BLaER1 treated with 17β-estradiol and CSF1 and Interleukin-3, amounts not matched to agents 10 nM and 100 nM (cell line): ENCODE measurements at regions not wholly inside any gene's neighbourhood (a gene's known extent, or its start where the extent isn't known, plus 50 kb on each side); places are given as distances from the start of the nearest gene placed in this dataset.

Source experiments
- H3K27ac ChIP-seq, 11 experiments: shearing (Covaris generic); formaldehyde crosslinking; 2 replicates each; pipeline ENCODE4 v1.8.1; 2022
- H3K27me3 ChIP-seq, 11 experiments: shearing (Covaris generic); formaldehyde crosslinking; 2 replicates each; pipeline ENCODE4 v1.8.1; 2022
- H3K36me3 ChIP-seq, 11 experiments: shearing (Covaris generic); formaldehyde crosslinking; 2 replicates each; pipeline ENCODE4 v1.8.1; 2022
- H3K4me1 ChIP-seq, 10 experiments: shearing (Covaris generic); formaldehyde crosslinking; 2 replicates each; pipeline ENCODE4 v1.8.1; 2022
- H3K4me2 ChIP-seq, 11 experiments: shearing (Covaris generic); formaldehyde crosslinking; 2 replicates each; pipeline ENCODE4 v1.8.1; 2022
- H3K4me3 ChIP-seq, 10 experiments: shearing (Covaris generic); formaldehyde crosslinking; 2 replicates each; pipeline ENCODE4 v1.8.1; 2022
- H3K9ac ChIP-seq, 11 experiments: shearing (Covaris generic); formaldehyde crosslinking; 2 replicates each; pipeline ENCODE4 v1.8.1; 2022
- H3K9me3 ChIP-seq, 11 experiments: shearing (Covaris generic); formaldehyde crosslinking; replicated peaks in 1 of 11; 2 replicates each; pipeline ENCODE4 v1.8.1; 2022
- H4K20me1 ChIP-seq, 11 experiments: shearing (Covaris generic); formaldehyde crosslinking; 2 replicates each; pipeline ENCODE4 v1.8.1; 2022
- Cebpa-rat ChIP-seq, 11 experiments: shearing (Covaris generic); IDR thresholded peaks; 2 replicates each; pipeline ENCODE4 v1.8.1; 2022

- TF ChIP-seq Cebpa-rat (IDR thresholded peaks at IDR 0.05), result no peak
- Histone ChIP-seq H3K36me3 (no peaks in the 10 kb centered on the region), H3K4me3 (no peak overlapping the region), H3K27me3 (no peaks in the 10 kb centered on the region), H3K4me1 (no peaks in the 10 kb centered on the region), H3K9ac (no peak overlapping the region), H4K20me1 (no peaks in the 10 kb centered on the region), H3K27ac (no peak overlapping the region), H3K9me3 (peaks cover 5 to 18% (median 11%) of the 10 kb centered on the region in 11 experiments; a peak in 11 of 22 replicates), H3K4me2 (no peak overlapping the region)
Measured at GRCh38 chr9:13878241-13878711, 435.7 kb downstream of the NFIB start.

- H3K4me1 ChIP-seq, result no peaks in the 10 kb centered on the region
- H3K36me3 ChIP-seq, result no peaks in the 10 kb centered on the region
- H3K4me2 ChIP-seq, result no peak overlapping the region
- no peaks in the 10 kb centered on the region for H4K20me1 ChIP-seq
- no peaks in the 10 kb centered on the region for H3K27me3 ChIP-seq
- H3K27ac ChIP-seq, result no peak overlapping the region
- H3K9ac ChIP-seq, result no peak overlapping the region
- no peak for TF ChIP-seq Cebpa-rat (IDR thresholded peaks at IDR 0.05)
- peaks cover 5 to 18% (median 11%) of the 10 kb centered on the region in 11 experiments; a peak in 11 of 22 replicates for H3K9me3 ChIP-seq
- no peak overlapping the region for H3K4me3 ChIP-seq
Measured at GRCh38 chr9:13876741-13877140, 437.2 kb downstream of the NFIB start.

GRCh38 chr9:13873203-13873602, 440.7 kb downstream of the NFIB start:
- Histone ChIP-seq H4K20me1 (no peaks in the 10 kb centered on the region), H3K4me2 (no peak overlapping the region), H3K9me3 (peaks cover 5 to 18% (median 11%) of the 10 kb centered on the region in 11 experiments; a peak in 11 of 22 replicates), H3K4me1 (no peaks in the 10 kb centered on the region), H3K27me3 (no peaks in the 10 kb centered on the region), H3K36me3 (no peaks in the 10 kb centered on the region), H3K9ac (no peak overlapping the region), H3K4me3 (no peak overlapping the region), H3K27ac (no peak overlapping the region)
- TF ChIP-seq Cebpa-rat (IDR thresholded peaks at IDR 0.05), result no peak

- Histone ChIP-seq H3K4me3 (no peak overlapping the region), H3K27ac (no peak overlapping the region), H3K4me1 (no peaks in the 10 kb centered on the region), H3K9ac (no peak overlapping the region), H4K20me1 (no peaks in the 10 kb centered on the region), H3K27me3 (no peaks in the 10 kb centered on the region), H3K4me2 (no peak overlapping the region), H3K36me3 (no peaks in the 10 kb centered on the region), H3K9me3 (no peaks in the 10 kb centered on the region)
- no peak for TF ChIP-seq Cebpa-rat (IDR thresholded peaks at IDR 0.05)
Measured at GRCh38 chr9:13868336-13868735, 445.6 kb downstream of the NFIB start.

- Histone ChIP-seq H3K4me3 (no peak overlapping the region), H3K36me3 (no peaks in the 10 kb centered on the region), H4K20me1 (no peaks in the 10 kb centered on the region), H3K9me3 (no peaks in the 10 kb centered on the region), H3K4me1 (no peaks in the 10 kb centered on the region), H3K27me3 (no peaks in the 10 kb centered on the region), H3K27ac (no peak overlapping the region), H3K9ac (no peak overlapping the region), H3K4me2 (no peak overlapping the region)
- TF ChIP-seq Cebpa-rat (IDR thresholded peaks at IDR 0.05), result no peak
Measured at GRCh38 chr9:13865869-13866268, 448.1 kb downstream of the NFIB start.

- no peaks in the 10 kb centered on the region for H3K36me3 ChIP-seq
- no peak overlapping the region for H3K27ac ChIP-seq
- H3K27me3 ChIP-seq, result no peaks in the 10 kb centered on the region
- no peak overlapping the region for H3K4me3 ChIP-seq
- TF ChIP-seq Cebpa-rat (IDR thresholded peaks at IDR 0.05), result no peak
- no peaks in the 10 kb centered on the region for H4K20me1 ChIP-seq
- no peak overlapping the region for H3K9ac ChIP-seq
- H3K9me3 ChIP-seq, result no peaks in the 10 kb centered on the region
- no peak overlapping the region for H3K4me2 ChIP-seq
- no peaks in the 10 kb centered on the region for H3K4me1 ChIP-seq
Measured at GRCh38 chr9:13863112-13863511, 450.8 kb downstream of the NFIB start.

- Histone ChIP-seq H3K27ac (no peak overlapping the region), H4K20me1 (no peaks in the 10 kb centered on the region), H3K4me3 (no peak overlapping the region), H3K4me2 (no peak overlapping the region), H3K36me3 (no peaks in the 10 kb centered on the region), H3K9me3 (no peaks in the 10 kb centered on the region), H3K9ac (no peak overlapping the region), H3K27me3 (no peaks in the 10 kb centered on the region), H3K4me1 (no peaks in the 10 kb centered on the region)
- no peak for TF ChIP-seq Cebpa-rat (IDR thresholded peaks at IDR 0.05)
Measured at GRCh38 chr9:13862654-13863053, 451.3 kb downstream of the NFIB start.

GRCh38 chr9:13860946-13861640, 452.8 kb downstream of the NFIB start:
- Histone ChIP-seq H3K27ac (no peak overlapping the region), H3K4me1 (no peaks in the 10 kb centered on the region), H3K9ac (no peak overlapping the region), H3K9me3 (no peaks in the 10 kb centered on the region), H3K36me3 (no peaks in the 10 kb centered on the region), H3K4me2 (no peak overlapping the region), H3K27me3 (no peaks in the 10 kb centered on the region), H4K20me1 (no peaks in the 10 kb centered on the region), H3K4me3 (no peak overlapping the region)
- TF ChIP-seq Cebpa-rat (IDR thresholded peaks at IDR 0.05), result no peak

GRCh38 chr9:13860019-13860418, 453.9 kb downstream of the NFIB start:
- H3K9me3 ChIP-seq, result no peaks in the 10 kb centered on the region
- H3K4me1 ChIP-seq, result no peaks in the 10 kb centered on the region
- H3K36me3 ChIP-seq, result no peaks in the 10 kb centered on the region
- no peaks in the 10 kb centered on the region for H4K20me1 ChIP-seq
- no peak overlapping the region for H3K4me2 ChIP-seq
- no peak overlapping the region for H3K9ac ChIP-seq
- no peak overlapping the region for H3K4me3 ChIP-seq
- peak in 2 of 11 experiments; percentile 13 to 26; a peak in 2 of 22 replicates for TF ChIP-seq Cebpa-rat (IDR thresholded peaks at IDR 0.05)
- no peaks in the 10 kb centered on the region for H3K27me3 ChIP-seq
- H3K27ac ChIP-seq, result no peak overlapping the region

- H3K27me3 ChIP-seq, result no peaks in the 10 kb centered on the region
- no peak overlapping the region for H3K4me3 ChIP-seq
- no peaks in the 10 kb centered on the region for H3K4me1 ChIP-seq
- no peaks in the 10 kb centered on the region for H4K20me1 ChIP-seq
- no peak overlapping the region for H3K9ac ChIP-seq
- no peak for TF ChIP-seq Cebpa-rat (IDR thresholded peaks at IDR 0.05)
- no peak overlapping the region for H3K27ac ChIP-seq
- H3K36me3 ChIP-seq, result no peaks in the 10 kb centered on the region
- no peak overlapping the region for H3K4me2 ChIP-seq
- no peaks in the 10 kb centered on the region for H3K9me3 ChIP-seq
Measured at GRCh38 chr9:13857521-13857920, 456.4 kb downstream of the NFIB start.
